ENCODE measurements at regions not wholly inside any gene's neighbourhood (a gene's known extent, or its start where the extent isn't known, plus 50 kb on each side); places are given as distances from the start of the nearest gene placed in this dataset.

DNA sequence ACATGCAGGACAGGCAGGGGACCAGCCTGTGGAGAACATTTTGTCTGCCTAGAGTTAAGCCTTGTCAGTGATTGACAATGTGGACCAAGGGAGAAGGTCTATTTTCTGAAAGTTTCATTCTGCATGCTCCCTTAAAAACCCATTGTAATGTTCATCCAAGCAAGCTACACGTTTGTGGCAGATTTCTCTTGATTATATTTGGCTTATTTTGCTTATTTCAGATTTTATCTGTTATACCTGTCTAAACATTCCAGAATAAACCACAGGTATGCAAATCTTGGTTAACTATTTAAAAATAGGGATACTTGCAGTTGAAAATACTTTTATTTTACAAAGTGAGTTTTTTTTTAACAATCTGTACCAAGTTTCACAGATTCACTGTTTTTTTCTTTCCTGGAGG, 78.2 kb upstream of the F3 start:
- TF ChIP-seq, protein P1, sequence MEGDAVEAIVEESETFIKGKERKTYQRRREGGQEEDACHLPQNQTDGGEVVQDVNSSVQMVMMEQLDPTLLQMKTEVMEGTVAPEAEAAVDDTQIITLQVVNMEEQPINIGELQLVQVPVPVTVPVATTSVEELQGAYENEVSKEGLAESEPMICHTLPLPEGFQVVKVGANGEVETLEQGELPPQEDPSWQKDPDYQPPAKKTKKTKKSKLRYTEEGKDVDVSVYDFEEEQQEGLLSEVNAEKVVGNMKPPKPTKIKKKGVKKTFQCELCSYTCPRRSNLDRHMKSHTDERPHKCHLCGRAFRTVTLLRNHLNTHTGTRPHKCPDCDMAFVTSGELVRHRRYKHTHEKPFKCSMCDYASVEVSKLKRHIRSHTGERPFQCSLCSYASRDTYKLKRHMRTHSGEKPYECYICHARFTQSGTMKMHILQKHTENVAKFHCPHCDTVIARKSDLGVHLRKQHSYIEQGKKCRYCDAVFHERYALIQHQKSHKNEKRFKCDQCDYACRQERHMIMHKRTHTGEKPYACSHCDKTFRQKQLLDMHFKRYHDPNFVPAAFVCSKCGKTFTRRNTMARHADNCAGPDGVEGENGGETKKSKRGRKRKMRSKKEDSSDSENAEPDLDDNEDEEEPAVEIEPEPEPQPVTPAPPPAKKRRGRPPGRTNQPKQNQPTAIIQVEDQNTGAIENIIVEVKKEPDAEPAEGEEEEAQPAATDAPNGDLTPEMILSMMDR (IDR thresholded peaks at IDR 0.05; ENCODE audit: low read depth, low read length): no peak
- H3K4me3 ChIP-seq (ENCODE audit: low read depth, low read length): no peak overlapping the region

DNA sequence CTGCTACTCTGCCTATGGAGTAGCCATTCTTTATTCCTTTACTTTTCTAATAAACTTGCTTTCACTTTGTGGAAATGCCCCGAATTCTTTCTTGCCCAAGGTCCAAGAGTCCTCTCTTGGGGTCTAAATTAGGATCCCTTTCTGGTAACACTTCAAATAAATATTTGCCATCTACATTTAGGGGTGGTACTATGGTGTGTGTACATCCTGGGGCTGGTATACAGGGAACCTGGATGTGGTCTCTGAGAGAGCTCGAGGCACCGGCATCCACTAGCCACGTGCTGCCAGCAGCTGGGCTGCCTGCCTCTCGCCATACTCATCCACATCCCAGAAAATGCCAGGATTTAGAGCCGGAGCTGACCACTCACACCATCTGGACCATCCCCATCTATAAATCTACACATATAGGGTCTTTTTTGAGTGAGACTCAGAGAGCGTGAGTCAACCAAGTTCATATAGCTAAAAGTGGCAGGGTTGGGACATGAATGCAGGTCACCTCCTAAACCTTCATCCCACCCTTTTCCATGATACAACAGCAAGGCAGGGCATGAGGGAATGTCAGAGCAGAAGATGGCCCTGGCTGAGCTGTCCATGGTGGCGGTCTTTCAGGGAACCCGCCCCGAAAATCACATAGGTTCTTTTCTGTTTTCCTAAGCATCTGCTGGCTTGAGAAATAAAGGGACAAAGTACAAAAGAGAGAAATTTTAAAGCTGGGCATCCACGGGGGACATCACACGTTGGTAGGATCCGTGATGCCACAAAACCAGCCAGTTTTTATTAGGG, 76.6 kb upstream of the F3 start:
- TF ChIP-seq, protein P1 (IDR thresholded peaks at IDR 0.05; ENCODE audit: low read depth, low read length): no peak
- no peak overlapping the region for H3K4me3 ChIP-seq (ENCODE audit: low read depth, low read length)

DNA sequence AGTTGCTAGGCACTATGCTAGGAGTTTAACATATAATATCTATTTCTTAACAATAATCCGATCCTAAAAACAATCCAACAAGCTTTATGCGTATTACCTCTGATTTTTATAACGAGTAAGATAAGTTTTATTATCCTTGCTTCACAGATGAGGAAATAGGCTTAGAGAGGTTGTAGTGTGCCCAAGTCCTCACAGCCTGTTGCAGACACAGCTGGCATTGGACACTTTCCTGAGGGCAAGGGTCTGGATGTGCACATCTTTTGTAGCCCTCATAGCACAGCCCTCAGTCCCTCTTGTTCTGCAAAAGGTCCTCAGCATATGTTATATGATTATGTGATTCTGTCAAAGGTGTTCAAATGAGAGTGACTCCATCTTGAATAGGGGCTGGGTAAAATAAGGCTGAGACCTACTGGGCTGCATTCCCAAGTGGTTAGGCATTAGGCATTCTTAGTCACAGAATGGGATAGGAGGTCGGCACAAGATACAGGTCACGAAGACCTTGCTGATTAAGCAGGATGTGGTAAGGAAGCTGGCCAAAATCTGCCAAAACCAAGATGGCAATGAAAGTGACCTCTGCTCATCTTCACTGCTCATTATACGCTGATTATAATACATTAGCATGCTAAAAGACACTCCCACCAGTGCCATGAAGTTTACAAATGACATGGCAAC, 75.7 kb upstream of the F3 start:
- TF ChIP-seq, protein P1 (IDR thresholded peaks at IDR 0.05; ENCODE audit: low read depth, low read length): no peak
- H3K4me3 ChIP-seq (ENCODE audit: low read depth, low read length): no peak overlapping the region

DNA sequence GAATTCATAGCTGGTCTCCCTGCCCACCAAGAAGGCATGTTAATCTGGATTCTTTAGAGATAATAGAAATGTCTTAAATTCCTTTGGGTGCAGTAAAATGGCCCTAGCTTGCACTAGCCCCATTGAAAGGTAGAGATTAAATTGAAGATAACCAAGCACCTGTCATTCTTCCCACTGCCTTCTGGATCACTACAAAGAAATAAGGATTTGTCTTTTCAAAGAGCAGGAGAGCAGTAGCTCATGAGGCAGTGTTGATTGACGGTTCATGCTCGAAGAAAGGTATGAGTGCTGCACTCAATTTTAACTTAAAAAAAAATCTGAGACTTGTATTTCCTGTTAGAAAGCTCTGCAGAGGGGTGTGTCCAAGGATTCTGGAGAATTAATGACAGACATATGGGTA, 74.9 kb upstream of the F3 start:
- no peak overlapping the region for H3K4me3 ChIP-seq (ENCODE audit: low read depth, low read length)
- TF ChIP-seq, protein P1 (IDR thresholded peaks at IDR 0.05; ENCODE audit: low read depth, low read length): no peak

DNA sequence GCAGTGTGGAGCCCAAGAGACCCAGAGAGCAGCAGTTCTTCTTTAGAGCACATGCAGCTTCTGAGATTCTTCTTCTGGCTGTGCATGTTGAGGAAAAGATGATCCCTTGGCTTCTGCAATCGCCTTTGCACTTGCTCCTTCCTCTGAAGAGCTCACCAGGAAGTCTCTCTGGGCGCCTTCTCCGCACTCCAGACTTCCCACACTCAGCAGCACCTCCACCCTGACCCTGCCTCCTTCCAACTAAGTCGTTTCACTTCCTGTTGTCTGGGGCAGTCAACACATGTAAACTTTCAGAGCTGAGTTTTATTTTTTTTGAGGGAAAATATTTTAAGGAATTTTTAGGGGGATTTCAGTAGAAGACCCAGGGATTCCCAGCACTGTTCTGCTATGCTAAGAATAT, 73.4 kb upstream of the F3 start:
- H3K4me3 ChIP-seq (ENCODE audit: low read depth, low read length): no peak overlapping the region
- TF ChIP-seq, protein P1 (IDR thresholded peaks at IDR 0.05; ENCODE audit: low read depth, low read length): no peak

DNA sequence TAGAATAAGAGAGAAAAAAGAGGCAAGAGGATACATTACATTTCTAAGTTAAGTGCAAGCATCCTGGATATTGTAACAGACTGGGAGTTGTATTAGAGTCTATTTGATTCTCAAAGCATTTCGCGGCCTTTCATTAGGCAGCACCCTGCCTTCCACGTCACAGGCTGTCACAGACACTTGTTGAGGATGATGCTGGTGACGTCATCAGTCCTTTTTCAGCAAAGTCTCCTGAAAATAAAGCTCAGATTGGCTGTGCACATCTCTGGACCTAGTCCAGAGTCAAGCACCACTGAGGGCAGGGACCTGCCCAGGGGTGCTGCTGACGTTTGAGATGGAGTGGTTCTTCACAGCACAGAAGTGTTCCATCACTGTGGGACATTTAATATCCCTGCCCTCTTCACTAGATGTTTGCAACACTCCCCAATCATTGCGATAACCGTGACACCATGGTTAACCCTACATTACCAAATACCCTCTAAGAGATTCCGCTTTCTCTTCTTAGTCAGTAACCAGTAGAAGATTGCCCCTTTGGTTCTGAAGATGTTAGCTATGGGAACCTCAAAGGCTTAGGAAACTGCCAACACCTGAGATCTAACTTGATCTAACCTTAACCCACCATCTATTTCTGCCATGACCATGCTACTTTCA, 72.7 kb upstream of the F3 start:
- TF ChIP-seq, protein P1 (IDR thresholded peaks at IDR 0.05; ENCODE audit: low read depth, low read length): no peak
- no peak overlapping the region for H3K4me3 ChIP-seq (ENCODE audit: low read depth, low read length)

All from WI38 (cell line).